Trophoblast cell (in vitro differentiated cells and primary cell): ENCODE measurements at regions not wholly inside any gene's neighbourhood (a gene's known extent, or its start where the extent isn't known, plus 50 kb on each side); places are given as distances from the start of the nearest gene placed in this dataset.
"Not testable (repeated sequence)": the region's sequence is repeated elsewhere in the genome, so short reads cannot be mapped to it uniquely, and the experiment has no call there.

Source experiments
- DNase-seq, 2 donors: peaks; one replicate each; pipeline ENCODE4 v3.0.0-alpha.2; 2016
- H2AFZ ChIP-seq: 2 replicates; pipeline ENCODE4 v1.6.1; 2013; ENCODE audit warnings: low read length, moderate library complexity, mild to moderate bottlenecking; ENCODE audit not compliant: insufficient read depth, poor library complexity
- H2AK5ac ChIP-seq: 2 replicates; pipeline ENCODE4 v1.6.1; 2013; ENCODE audit warnings: mild to moderate bottlenecking, low read length
- H2BK120ac ChIP-seq: 2 replicates; pipeline ENCODE4 v1.6.1; 2013; ENCODE audit warnings: low read length, mild to moderate bottlenecking, moderate library complexity; ENCODE audit not compliant: insufficient read depth, poor library complexity
- H2BK12ac ChIP-seq: 2 replicates; pipeline ENCODE4 v1.6.1; 2013; ENCODE audit warnings: mild to moderate bottlenecking, low read length, moderate library complexity
- H2BK5ac ChIP-seq: 2 replicates; pipeline ENCODE4 v1.6.1; 2013; ENCODE audit warnings: low read length, low read depth, moderate library complexity, mild to moderate bottlenecking; ENCODE audit not compliant: poor library complexity
- H3K14ac ChIP-seq: 2 replicates; pipeline ENCODE4 v1.6.1; 2013; ENCODE audit warnings: mild to moderate bottlenecking, low read length
- H3K18ac ChIP-seq: 2 replicates; pipeline ENCODE4 v1.6.1; 2013; ENCODE audit warnings: mild to moderate bottlenecking, low read length
- H3K23ac ChIP-seq: 2 replicates; pipeline ENCODE4 v1.6.1; 2013; ENCODE audit warnings: low read length
- H3K27ac ChIP-seq: 2 replicates; pipeline ENCODE4 v1.5.1; 2013; ENCODE audit warnings: low read depth, mild to moderate bottlenecking, inconsistent platforms, low read length, moderate library complexity
- H3K27me3 ChIP-seq: 2 replicates; pipeline ENCODE4 v1.6.1; 2013; ENCODE audit warnings: inconsistent platforms, mild to moderate bottlenecking, low read length, moderate library complexity; ENCODE audit not compliant: insufficient read depth
- H3K36me3 ChIP-seq, 2 experiments: 1 replicate in 1 of 2; 2 replicates in 1 of 2; pipeline ENCODE4 v1.6.1; 2013; ENCODE audit warnings: low read length in 2 of 2, mild to moderate bottlenecking in 2 of 2, moderate library complexity in 1 of 2; ENCODE audit not compliant: insufficient read depth in 2 of 2, control insufficient read depth in 1 of 2
- H3K4ac ChIP-seq: 2 replicates; pipeline ENCODE4 v1.6.1; 2013; ENCODE audit warnings: low read depth, mild to moderate bottlenecking, low read length, moderate library complexity
- H3K4me1 ChIP-seq, 2 experiments: 1 replicate in 1 of 2; 2 replicates in 1 of 2; pipeline ENCODE4 v1.6.1; 2013; ENCODE audit warnings: low read length in 2 of 2, mild to moderate bottlenecking in 2 of 2, moderate library complexity in 1 of 2; ENCODE audit not compliant: insufficient read depth in 2 of 2, control insufficient read depth in 1 of 2
- H3K4me2 ChIP-seq: 2 replicates; pipeline ENCODE4 v1.6.1; 2013; ENCODE audit warnings: inconsistent platforms, mild to moderate bottlenecking, low read length, moderate library complexity
- H3K4me3 ChIP-seq: 2 replicates; pipeline ENCODE4 v1.5.1; 2013; ENCODE audit warnings: mild to moderate bottlenecking, low read depth, low read length, inconsistent platforms
- H3K79me1 ChIP-seq: one replicate; pipeline ENCODE4 v1.6.1; 2013; ENCODE audit warnings: low read length
- H3K79me2 ChIP-seq: 2 replicates; pipeline ENCODE4 v1.6.1; 2013; ENCODE audit warnings: low read length, mild to moderate bottlenecking; ENCODE audit not compliant: control insufficient read depth, insufficient read depth, poor library complexity
- H3K9ac ChIP-seq: 2 replicates; pipeline ENCODE4 v1.6.1; 2013; ENCODE audit warnings: mild to moderate bottlenecking, low read length
- H3K9me3 ChIP-seq: 2 replicates; pipeline ENCODE4 v1.6.1; 2013; ENCODE audit warnings: low read depth, mild to moderate bottlenecking, control low read depth, inconsistent platforms, low read length; ENCODE audit not compliant: insufficient read depth
- H4K12ac ChIP-seq: 2 replicates; pipeline ENCODE4 v1.6.1; 2013; ENCODE audit warnings: low read depth, mild to moderate bottlenecking, low read length, moderate library complexity
- H4K8ac ChIP-seq: 2 replicates; pipeline ENCODE4 v1.6.1; 2013; ENCODE audit warnings: low read depth, mild to moderate bottlenecking, low read length, moderate library complexity
- H4K91ac ChIP-seq: one replicate; pipeline ENCODE4 v1.6.1; 2013; ENCODE audit warnings: low read depth, mild to moderate bottlenecking, low read length, moderate library complexity
- WGBS: extraction: QIAGEN DNeasy Blood & Tissue Kit; methylation state at CpG from one replicate; pipeline ENCODE4 v1.1.7; 2013; ENCODE audit warnings: missing lambda C conversion rate; ENCODE audit not compliant: insufficient read length, insufficient coverage; ENCODE audit errors: extremely low coverage; 5-methylcytosine and 5-hydroxymethylcytosine counted together

DNA sequence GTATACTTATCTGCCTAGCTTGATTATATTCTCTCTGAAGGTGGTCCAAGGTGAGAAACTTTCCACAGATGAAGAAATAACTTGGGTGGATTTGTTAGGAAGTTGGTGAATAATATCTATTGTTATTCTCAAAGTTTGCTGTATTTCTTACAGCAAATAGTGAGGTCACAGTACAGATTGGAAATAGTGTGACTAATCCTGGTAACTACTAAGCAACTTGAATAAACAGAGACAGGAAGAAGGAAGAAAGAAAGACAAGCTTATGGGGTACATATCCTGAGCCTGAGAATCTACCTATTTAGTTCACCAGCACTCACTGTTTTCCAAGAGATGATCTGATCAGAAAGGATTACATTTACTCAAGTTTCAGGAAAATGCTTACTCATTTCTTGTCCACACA lies 1416.1 kb downstream of the RPA4 start:
- Histone ChIP-seq H4K12ac (no peak overlapping the region), H4K91ac (no peak overlapping the region), H3K4me2 (no peak overlapping the region), H3K4me1 (no peaks in the 10 kb centered on the region), H3K23ac (no peak overlapping the region), H3K4ac (no peak overlapping the region), H3K36me3 (no peaks in the 10 kb centered on the region), H3K4me3 (no peak overlapping the region), H3K79me1 (no peaks in the 10 kb centered on the region), H2BK5ac (no peak overlapping the region), H3K18ac (no peak overlapping the region), H2AK5ac (no peak overlapping the region), H3K27ac (no peak overlapping the region), H3K14ac (no peak overlapping the region), H3K9ac (no peak overlapping the region), H2BK120ac (no peak overlapping the region), H2BK12ac (no peak overlapping the region), H3K9me3 (no peaks in the 10 kb centered on the region), H3K27me3 (no peaks in the 10 kb centered on the region), H3K79me2 (no peaks in the 10 kb centered on the region), H4K8ac (no peak overlapping the region), H2AFZ (no peak overlapping the region)
- no peak for DNase-seq

- H3K27me3 ChIP-seq, H3K4me2 ChIP-seq, H3K79me1 ChIP-seq, H3K14ac ChIP-seq, H2BK5ac ChIP-seq, H3K27ac ChIP-seq, H2AK5ac ChIP-seq, H3K23ac ChIP-seq, H4K12ac ChIP-seq, H3K9ac ChIP-seq, H3K79me2 ChIP-seq, H3K4me3 ChIP-seq, H4K91ac ChIP-seq, H2BK12ac ChIP-seq, H3K4ac ChIP-seq, H3K18ac ChIP-seq, H3K9me3 ChIP-seq, H2AFZ ChIP-seq, DNase-seq, H3K4me1 ChIP-seq, H2BK120ac ChIP-seq, H3K36me3 ChIP-seq, H4K8ac ChIP-seq: not testable (repeated sequence)
- no CpG with 5 or more reads among the region's 13 CpGs for WGBS
Measured at GRCh38 chrX:98300536-98300935, 1416.8 kb downstream of the RPA4 start.

- no peak overlapping the region for H3K9ac ChIP-seq
- no peak overlapping the region for H2AFZ ChIP-seq
- WGBS: no CpG with 5 or more reads among the region's 2 CpGs
- no peak overlapping the region for H3K27ac ChIP-seq
- H3K4me2 ChIP-seq: no peak overlapping the region
- DNase-seq: no peak
- H3K36me3 ChIP-seq: no peaks in the 10 kb centered on the region
- no peak overlapping the region for H3K4ac ChIP-seq
- H3K79me2 ChIP-seq: no peaks in the 10 kb centered on the region
- no peaks in the 10 kb centered on the region for H3K79me1 ChIP-seq
- H3K23ac ChIP-seq: no peak overlapping the region
- no peak overlapping the region for H2BK12ac ChIP-seq
- no peaks in the 10 kb centered on the region for H3K9me3 ChIP-seq
- H3K14ac ChIP-seq: no peak overlapping the region
- no peak overlapping the region for H3K4me3 ChIP-seq
- H3K27me3 ChIP-seq: no peaks in the 10 kb centered on the region
- H4K8ac ChIP-seq: no peak overlapping the region
- no peak overlapping the region for H3K18ac ChIP-seq
- H2BK120ac ChIP-seq: no peak overlapping the region
- H4K91ac ChIP-seq: no peak overlapping the region
- no peak overlapping the region for H4K12ac ChIP-seq
- H2BK5ac ChIP-seq: no peak overlapping the region
- no peaks in the 10 kb centered on the region for H3K4me1 ChIP-seq
- no peak overlapping the region for H2AK5ac ChIP-seq
Measured at GRCh38 chrX:98331407-98331806, 1447.7 kb downstream of the RPA4 start.

DNA sequence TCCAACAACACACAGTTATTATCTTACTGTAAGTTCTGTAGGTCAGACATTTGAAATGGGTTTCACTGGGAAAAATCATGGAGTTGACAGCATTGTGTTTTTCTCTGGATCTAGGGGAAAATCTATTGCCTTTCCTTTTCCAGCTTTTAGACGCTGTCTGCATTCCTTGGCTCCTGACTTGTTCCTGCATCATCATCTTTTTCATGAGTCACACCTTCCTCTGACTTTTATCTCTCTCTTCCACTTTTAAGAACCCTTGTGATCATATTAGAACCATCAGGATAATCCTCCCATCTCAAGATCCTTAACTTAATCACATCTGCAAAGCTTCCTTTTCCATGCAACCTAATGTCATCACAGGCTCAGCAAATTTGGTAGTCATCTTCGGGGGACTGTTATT lies 1454.8 kb downstream of the RPA4 start:
- DNase-seq: peak in 1 of 2 donors; percentile 1
- H3K4ac ChIP-seq: no peak overlapping the region
- H2AFZ ChIP-seq: no peak overlapping the region
- H2BK12ac ChIP-seq: no peak overlapping the region
- H3K4me2 ChIP-seq: no peak overlapping the region
- H3K18ac ChIP-seq: no peak overlapping the region
- no peak overlapping the region for H3K27ac ChIP-seq
- H4K12ac ChIP-seq: no peak overlapping the region
- no peak overlapping the region for H2AK5ac ChIP-seq
- H3K14ac ChIP-seq: no peak overlapping the region
- no peaks in the 10 kb centered on the region for H3K79me1 ChIP-seq
- no CpG with 5 or more reads among the region's 2 CpGs for WGBS
- H3K23ac ChIP-seq: no peak overlapping the region
- H2BK120ac ChIP-seq: no peak overlapping the region
- no peaks in the 10 kb centered on the region for H3K4me1 ChIP-seq
- H4K91ac ChIP-seq: no peak overlapping the region
- H2BK5ac ChIP-seq: no peak overlapping the region
- no peaks in the 10 kb centered on the region for H3K9me3 ChIP-seq
- no peaks in the 10 kb centered on the region for H3K27me3 ChIP-seq
- no peaks in the 10 kb centered on the region for H3K79me2 ChIP-seq
- H3K4me3 ChIP-seq: no peak overlapping the region
- no peak overlapping the region for H4K8ac ChIP-seq
- H3K9ac ChIP-seq: no peak overlapping the region
- H3K36me3 ChIP-seq: no peaks in the 10 kb centered on the region

DNA sequence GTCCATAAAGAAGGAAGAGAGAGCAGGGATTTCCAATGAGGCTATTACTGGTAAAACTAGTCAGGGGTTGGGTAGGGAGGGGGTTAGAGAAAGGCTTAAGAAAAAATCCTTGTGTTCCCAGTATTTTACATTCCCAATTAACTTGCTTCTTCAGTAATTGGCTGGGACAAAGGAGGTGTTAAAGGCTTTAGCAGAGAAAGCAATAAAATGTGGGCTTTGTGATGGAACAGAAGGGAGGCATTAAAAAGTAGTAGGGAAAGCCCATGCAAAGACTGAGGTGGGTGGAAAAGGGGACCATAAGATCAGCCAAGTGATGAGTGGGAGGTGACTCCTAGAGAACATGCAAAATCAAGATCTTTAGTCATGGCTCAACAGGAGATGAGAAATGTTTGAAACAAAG lies 1467.2 kb downstream of the RPA4 start:
- Histone ChIP-seq H3K4me3 (no peak overlapping the region), H4K8ac (no peak overlapping the region), H4K91ac (no peak overlapping the region), H3K79me2 (no peaks in the 10 kb centered on the region), H3K9me3 (no peaks in the 10 kb centered on the region), H2BK12ac (no peak overlapping the region), H3K9ac (no peak overlapping the region), H3K18ac (no peak overlapping the region), H3K27ac (no peak overlapping the region), H3K4me2 (no peak overlapping the region), H2BK120ac (no peak overlapping the region), H2AFZ (no peak overlapping the region), H2AK5ac (no peak overlapping the region), H3K4ac (no peak overlapping the region), H2BK5ac (no peak overlapping the region), H3K36me3 (no peaks in the 10 kb centered on the region), H3K23ac (no peak overlapping the region), H4K12ac (no peak overlapping the region), H3K4me1 (no peaks in the 10 kb centered on the region), H3K27me3 (no peaks in the 10 kb centered on the region), H3K79me1 (no peaks in the 10 kb centered on the region), H3K14ac (no peak overlapping the region)
- no peak for DNase-seq
